ENCODE measurements at regions not wholly inside any gene's neighbourhood (a gene's known extent, or its start where the extent isn't known, plus 50 kb on each side); places are given as distances from the start of the nearest gene placed in this dataset.

DNA sequence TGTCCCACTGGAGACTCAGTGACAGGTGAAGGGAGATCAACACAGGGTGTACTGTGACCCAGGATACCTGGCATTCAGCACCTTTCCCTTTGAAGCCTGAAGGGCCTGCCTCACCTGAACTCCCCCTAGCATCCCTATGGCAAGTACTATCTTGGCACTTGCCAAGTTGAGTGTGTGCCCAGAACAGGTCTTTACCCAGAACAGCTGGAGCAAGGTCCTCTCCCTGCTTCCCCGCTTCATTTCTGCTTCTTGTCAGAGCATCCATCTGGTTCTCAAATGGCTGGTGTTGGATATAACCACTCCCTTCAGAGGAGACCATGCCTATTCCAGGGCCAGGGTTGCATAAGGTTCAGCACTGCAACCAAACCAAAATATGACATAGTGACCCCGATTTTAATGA, 73.0 kb downstream of the FAM43A start:
- TF ChIP-seq JUNB (IDR thresholded peaks at IDR 0.05; ENCODE audit: unreplicated experiment) (no peak), STAT1 (IDR thresholded peaks at IDR 0.05; ENCODE audit: unreplicated experiment) (no peak), EZH2 (IDR thresholded peaks at IDR 0.05; ENCODE audit: low read depth, unreplicated experiment) (no peak), POLR2AphosphoS5 (IDR thresholded peaks at IDR 0.05; ENCODE audit: low read depth) (no peak), CTCF (conservative IDR thresholded peaks at IDR 0.05; ENCODE audit: low read depth in 2 of 2) (no peak), ZNF114 (CRISPR knock-in tag; IDR thresholded peaks at IDR 0.05) (no peak)
- TF ChIP-seq, protein P1, sequence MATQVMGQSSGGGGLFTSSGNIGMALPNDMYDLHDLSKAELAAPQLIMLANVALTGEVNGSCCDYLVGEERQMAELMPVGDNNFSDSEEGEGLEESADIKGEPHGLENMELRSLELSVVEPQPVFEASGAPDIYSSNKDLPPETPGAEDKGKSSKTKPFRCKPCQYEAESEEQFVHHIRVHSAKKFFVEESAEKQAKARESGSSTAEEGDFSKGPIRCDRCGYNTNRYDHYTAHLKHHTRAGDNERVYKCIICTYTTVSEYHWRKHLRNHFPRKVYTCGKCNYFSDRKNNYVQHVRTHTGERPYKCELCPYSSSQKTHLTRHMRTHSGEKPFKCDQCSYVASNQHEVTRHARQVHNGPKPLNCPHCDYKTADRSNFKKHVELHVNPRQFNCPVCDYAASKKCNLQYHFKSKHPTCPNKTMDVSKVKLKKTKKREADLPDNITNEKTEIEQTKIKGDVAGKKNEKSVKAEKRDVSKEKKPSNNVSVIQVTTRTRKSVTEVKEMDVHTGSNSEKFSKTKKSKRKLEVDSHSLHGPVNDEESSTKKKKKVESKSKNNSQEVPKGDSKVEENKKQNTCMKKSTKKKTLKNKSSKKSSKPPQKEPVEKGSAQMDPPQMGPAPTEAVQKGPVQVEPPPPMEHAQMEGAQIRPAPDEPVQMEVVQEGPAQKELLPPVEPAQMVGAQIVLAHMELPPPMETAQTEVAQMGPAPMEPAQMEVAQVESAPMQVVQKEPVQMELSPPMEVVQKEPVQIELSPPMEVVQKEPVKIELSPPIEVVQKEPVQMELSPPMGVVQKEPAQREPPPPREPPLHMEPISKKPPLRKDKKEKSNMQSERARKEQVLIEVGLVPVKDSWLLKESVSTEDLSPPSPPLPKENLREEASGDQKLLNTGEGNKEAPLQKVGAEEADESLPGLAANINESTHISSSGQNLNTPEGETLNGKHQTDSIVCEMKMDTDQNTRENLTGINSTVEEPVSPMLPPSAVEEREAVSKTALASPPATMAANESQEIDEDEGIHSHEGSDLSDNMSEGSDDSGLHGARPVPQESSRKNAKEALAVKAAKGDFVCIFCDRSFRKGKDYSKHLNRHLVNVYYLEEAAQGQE (IDR thresholded peaks at IDR 0.05; ENCODE audit: unreplicated experiment), result no peak

Measured in GM23338 (cell line).